ENCODE measurements at regions not wholly inside any gene's neighbourhood (a gene's known extent, or its start where the extent isn't known, plus 50 kb on each side); places are given as distances from the start of the nearest gene placed in this dataset.

- peak; percentile 30 for DNase-seq
These were observed 52.5 kb upstream of the CORO2B start for GRCh38 chr15:68526269-68526668.

GRCh38 chr15:68526784-68527183 lies 52.0 kb upstream of the CORO2B start:
- DNase-seq = peak; percentile 25

- DNase-seq = peak; percentile 72
These were observed 50.0 kb upstream of the CORO2B start for GRCh38 chr15:68528626-68529290.
